PC-3 (cell line): ENCODE measurements at regions not wholly inside any gene's neighbourhood (a gene's known extent, or its start where the extent isn't known, plus 50 kb on each side); places are given as distances from the start of the nearest gene placed in this dataset.

Experiments used
- EZH2 ChIP-seq: fragments of 300-600 bp; sonication (generic); IDR thresholded peaks from one replicate; pipeline ENCODE4 v1.6.1; 2017; ENCODE audit warnings: antibody characterized with exemption, mild to moderate bottlenecking, low read length; ENCODE audit not compliant: unreplicated experiment
- EZH2phosphoT487 ChIP-seq: fragments of 300-600 bp; sonication (generic); IDR thresholded peaks from 2 replicates; pipeline ENCODE4 v1.6.1; 2018; ENCODE audit warnings: mild to moderate bottlenecking, antibody characterized with exemption, low read length, borderline replicate concordance
- TF ChIP-seq, protein P1 (sequence below): fragments of 300-600 bp; sonication (generic); conservative IDR thresholded peaks from 2 replicates; pipeline ENCODE4 v1.5.1; 2017; ENCODE audit warnings: antibody characterized with exemption, low read depth, mild to moderate bottlenecking, low read length

DNA sequence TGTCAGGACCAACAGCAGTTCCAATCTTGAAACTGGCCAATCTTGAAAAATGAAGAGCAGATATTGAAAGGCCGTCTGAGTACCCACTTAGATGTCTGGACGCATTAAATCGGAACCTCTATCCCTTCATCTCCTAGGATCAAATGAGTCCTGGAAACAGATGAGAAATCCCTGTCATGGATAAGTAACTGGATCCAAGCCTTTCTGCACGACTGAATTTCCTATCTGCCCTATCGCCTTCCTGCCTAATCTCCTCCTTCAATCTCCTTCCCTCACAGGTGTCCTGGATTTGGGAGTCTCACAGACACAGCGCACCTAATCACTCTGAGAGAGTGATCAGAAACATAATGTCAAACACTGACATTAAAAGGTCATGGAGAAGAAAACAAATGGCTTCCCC is 245.2 kb upstream of the PRSS58 start:
- TF ChIP-seq, protein P1, sequence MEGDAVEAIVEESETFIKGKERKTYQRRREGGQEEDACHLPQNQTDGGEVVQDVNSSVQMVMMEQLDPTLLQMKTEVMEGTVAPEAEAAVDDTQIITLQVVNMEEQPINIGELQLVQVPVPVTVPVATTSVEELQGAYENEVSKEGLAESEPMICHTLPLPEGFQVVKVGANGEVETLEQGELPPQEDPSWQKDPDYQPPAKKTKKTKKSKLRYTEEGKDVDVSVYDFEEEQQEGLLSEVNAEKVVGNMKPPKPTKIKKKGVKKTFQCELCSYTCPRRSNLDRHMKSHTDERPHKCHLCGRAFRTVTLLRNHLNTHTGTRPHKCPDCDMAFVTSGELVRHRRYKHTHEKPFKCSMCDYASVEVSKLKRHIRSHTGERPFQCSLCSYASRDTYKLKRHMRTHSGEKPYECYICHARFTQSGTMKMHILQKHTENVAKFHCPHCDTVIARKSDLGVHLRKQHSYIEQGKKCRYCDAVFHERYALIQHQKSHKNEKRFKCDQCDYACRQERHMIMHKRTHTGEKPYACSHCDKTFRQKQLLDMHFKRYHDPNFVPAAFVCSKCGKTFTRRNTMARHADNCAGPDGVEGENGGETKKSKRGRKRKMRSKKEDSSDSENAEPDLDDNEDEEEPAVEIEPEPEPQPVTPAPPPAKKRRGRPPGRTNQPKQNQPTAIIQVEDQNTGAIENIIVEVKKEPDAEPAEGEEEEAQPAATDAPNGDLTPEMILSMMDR = no peak
- TF ChIP-seq EZH2 = no peak
- TF ChIP-seq EZH2phosphoT487 = no peak
